WTC11 (cell line): ENCODE measurements at regions not wholly inside any gene's neighbourhood (a gene's known extent, or its start where the extent isn't known, plus 50 kb on each side); places are given as distances from the start of the nearest gene placed in this dataset.

Experiments used
- ATAC-seq: fragments of 200-7000 bp; cut with Tn5 transposase; 2 replicates; pipeline ENCODE4 v1.10.0; 2021; ENCODE audit warnings: mild to moderate bottlenecking, moderate library complexity
- CTCF ChIA-PET: fragments of 300-600 bp; sonication (Branson Sonifier 250); formaldehyde crosslinking; loops from one replicate; lab custom pipeline; 2021; ENCODE audit warnings: antibody characterized with exemption; lab: Charles Lee
- POLR2A ChIA-PET: fragments of 350-600 bp; sonication (Branson Sonifier 250); formaldehyde crosslinking; loops from one replicate; lab custom pipeline; 2021; ENCODE audit warnings: antibody characterized with exemption; lab: Charles Lee
- DNase-seq: peaks from one replicate; pipeline ENCODE4 v3.0.0; 2021; ENCODE audit warnings: low spot score
- H3K27ac Mint-ChIP-seq: 2 replicates; pipeline ENCODE4 v1.8.0; 2021; ENCODE audit warnings: mixed read lengths
- H3K27me3 Mint-ChIP-seq: 2 replicates; pipeline ENCODE4 v1.8.0; 2021; ENCODE audit warnings: low read depth, mild to moderate bottlenecking, moderate library complexity, mixed read lengths
- H3K36me3 Mint-ChIP-seq: 2 replicates; pipeline ENCODE4 v1.8.0; 2021; ENCODE audit warnings: mixed read lengths
- H3K4me1 Mint-ChIP-seq: 2 replicates; pipeline ENCODE4 v1.8.0; 2022; ENCODE audit warnings: mixed read lengths
- H3K4me3 Mint-ChIP-seq: 2 replicates; pipeline ENCODE4 v1.8.0; 2021; ENCODE audit warnings: mild to moderate bottlenecking, moderate library complexity, mixed read lengths
- H3K9me3 Mint-ChIP-seq: 2 replicates; pipeline ENCODE4 v1.8.0; 2021; ENCODE audit warnings: mixed read lengths
- AR ChIP-seq: fragments of 250-450 bp; sonication (Bioruptor Pico); IDR thresholded peaks from 2 replicates; pipeline ENCODE4 v1.9.0; 2021; ENCODE audit warnings: mild to moderate bottlenecking
- ATF2 ChIP-seq: sonication (generic); formaldehyde crosslinking; IDR thresholded peaks from 2 replicates; pipeline ENCODE4 v1.8.1; 2022; ENCODE audit warnings: low read depth, missing genetic modification reagents, borderline replicate concordance
- CTCF ChIP-seq: fragments of 200-600 bp; IDR thresholded peaks from 2 replicates; pipeline ENCODE4 v1.8.0; 2022; ENCODE audit warnings: antibody characterized with exemption
- E2F1 ChIP-seq: sonication (generic); formaldehyde crosslinking; IDR thresholded peaks from 2 replicates; pipeline ENCODE4 v1.8.0; 2022; ENCODE audit warnings: mild to moderate bottlenecking, missing genetic modification reagents
- ERG ChIP-seq: fragments of 250-450 bp; sonication (Bioruptor Pico); IDR thresholded peaks from 2 replicates; pipeline ENCODE4 v1.8.0; 2021; ENCODE audit warnings: mild to moderate bottlenecking
- NFYB ChIP-seq: sonication (generic); formaldehyde crosslinking; conservative IDR thresholded peaks from 2 replicates; pipeline ENCODE4 v1.8.0; 2022; ENCODE audit warnings: low read depth, missing genetic modification reagents
- NR2C2 ChIP-seq: sonication (generic); formaldehyde crosslinking; IDR thresholded peaks from 2 replicates; pipeline ENCODE4 v1.8.0; 2022; ENCODE audit warnings: mild to moderate bottlenecking, missing genetic modification reagents
- PRDM15 ChIP-seq: sonication (generic); formaldehyde crosslinking; IDR thresholded peaks from 2 replicates; pipeline ENCODE4 v1.8.0; 2022; ENCODE audit warnings: missing genetic modification reagents
- TCF7 ChIP-seq: sonication (generic); formaldehyde crosslinking; IDR thresholded peaks from 2 replicates; pipeline ENCODE4 v1.8.0; 2022; ENCODE audit warnings: mild to moderate bottlenecking, low read depth, missing genetic modification reagents, moderate library complexity
- ZNF232 ChIP-seq: sonication (generic); formaldehyde crosslinking; IDR thresholded peaks from 2 replicates; pipeline ENCODE4 v1.8.0; 2022; ENCODE audit warnings: mild to moderate bottlenecking, missing genetic modification reagents
- TF ChIP-seq, protein P1 (sequence below): sonication (generic); formaldehyde crosslinking; IDR thresholded peaks from 2 replicates; pipeline ENCODE4 v1.8.0; 2022; ENCODE audit warnings: mild to moderate bottlenecking, missing genetic modification reagents
- TF ChIP-seq, protein P2 (sequence below): sonication (generic); formaldehyde crosslinking; IDR thresholded peaks from 2 replicates; pipeline ENCODE4 v1.8.1; 2023; ENCODE audit warnings: mild to moderate bottlenecking, missing genetic modification reagents, borderline replicate concordance
- TF ChIP-seq, protein P3 (sequence below): sonication (generic); formaldehyde crosslinking; IDR thresholded peaks from 2 replicates; pipeline ENCODE4 v1.8.0; 2022; ENCODE audit warnings: mild to moderate bottlenecking, missing genetic modification reagents

DNA sequence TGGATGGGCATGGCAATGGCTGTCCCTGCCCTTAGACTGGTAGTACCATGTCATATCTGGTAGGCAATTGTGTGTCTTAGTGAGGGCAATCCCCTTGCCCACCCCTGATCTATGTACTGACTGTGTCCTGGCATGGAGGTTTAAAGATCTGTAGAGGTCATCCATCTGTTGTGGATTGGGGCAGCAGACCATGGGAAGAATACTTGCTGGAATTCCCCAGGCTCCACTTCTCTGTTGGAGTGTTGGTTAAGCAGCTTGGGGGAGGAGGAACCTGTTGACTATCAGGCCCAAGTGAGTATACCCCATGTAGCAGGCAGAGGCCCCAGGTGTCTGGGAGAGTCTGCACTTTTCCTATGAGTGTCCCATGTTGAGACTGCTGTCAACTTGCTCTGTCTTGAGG lies 246.7 kb upstream of the DIPK2B start:
- Mint-ChIP-seq H3K9me3 (no peaks in the 10 kb centered on the region), H3K27me3 (peaks cover 2% of the 10 kb centered on the region; the same call in 1 of the 2 replicates), H3K27ac (no peak overlapping the region), H3K4me1 (peaks cover 15% of the 10 kb centered on the region), H3K36me3 (no peaks in the 10 kb centered on the region), H3K4me3 (no peak overlapping the region)
- no peak for DNase-seq
- POLR2A ChIA-PET = no interaction called here
- CTCF ChIA-PET = no interaction called here
- ATAC-seq = no peak
- TF ChIP-seq NFYB = no peak
- TF ChIP-seq, protein P1, sequence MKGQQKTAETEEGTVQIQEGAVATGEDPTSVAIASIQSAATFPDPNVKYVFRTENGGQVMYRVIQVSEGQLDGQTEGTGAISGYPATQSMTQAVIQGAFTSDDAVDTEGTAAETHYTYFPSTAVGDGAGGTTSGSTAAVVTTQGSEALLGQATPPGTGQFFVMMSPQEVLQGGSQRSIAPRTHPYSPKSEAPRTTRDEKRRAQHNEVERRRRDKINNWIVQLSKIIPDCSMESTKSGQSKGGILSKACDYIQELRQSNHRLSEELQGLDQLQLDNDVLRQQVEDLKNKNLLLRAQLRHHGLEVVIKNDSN = no peak
- no peak for TF ChIP-seq ZNF232
- TF ChIP-seq ERG = no peak
- TF ChIP-seq E2F1 (CRISPR knock-in tag) = no peak
- no peak for TF ChIP-seq NR2C2 (CRISPR knock-in tag)
- TF ChIP-seq AR (CRISPR knock-in tag) = no peak
- TF ChIP-seq CTCF = no peak
- no peak for TF ChIP-seq ATF2 (CRISPR knock-in tag)
- TF ChIP-seq TCF7 (CRISPR knock-in tag) = no peak
- TF ChIP-seq, protein P2, sequence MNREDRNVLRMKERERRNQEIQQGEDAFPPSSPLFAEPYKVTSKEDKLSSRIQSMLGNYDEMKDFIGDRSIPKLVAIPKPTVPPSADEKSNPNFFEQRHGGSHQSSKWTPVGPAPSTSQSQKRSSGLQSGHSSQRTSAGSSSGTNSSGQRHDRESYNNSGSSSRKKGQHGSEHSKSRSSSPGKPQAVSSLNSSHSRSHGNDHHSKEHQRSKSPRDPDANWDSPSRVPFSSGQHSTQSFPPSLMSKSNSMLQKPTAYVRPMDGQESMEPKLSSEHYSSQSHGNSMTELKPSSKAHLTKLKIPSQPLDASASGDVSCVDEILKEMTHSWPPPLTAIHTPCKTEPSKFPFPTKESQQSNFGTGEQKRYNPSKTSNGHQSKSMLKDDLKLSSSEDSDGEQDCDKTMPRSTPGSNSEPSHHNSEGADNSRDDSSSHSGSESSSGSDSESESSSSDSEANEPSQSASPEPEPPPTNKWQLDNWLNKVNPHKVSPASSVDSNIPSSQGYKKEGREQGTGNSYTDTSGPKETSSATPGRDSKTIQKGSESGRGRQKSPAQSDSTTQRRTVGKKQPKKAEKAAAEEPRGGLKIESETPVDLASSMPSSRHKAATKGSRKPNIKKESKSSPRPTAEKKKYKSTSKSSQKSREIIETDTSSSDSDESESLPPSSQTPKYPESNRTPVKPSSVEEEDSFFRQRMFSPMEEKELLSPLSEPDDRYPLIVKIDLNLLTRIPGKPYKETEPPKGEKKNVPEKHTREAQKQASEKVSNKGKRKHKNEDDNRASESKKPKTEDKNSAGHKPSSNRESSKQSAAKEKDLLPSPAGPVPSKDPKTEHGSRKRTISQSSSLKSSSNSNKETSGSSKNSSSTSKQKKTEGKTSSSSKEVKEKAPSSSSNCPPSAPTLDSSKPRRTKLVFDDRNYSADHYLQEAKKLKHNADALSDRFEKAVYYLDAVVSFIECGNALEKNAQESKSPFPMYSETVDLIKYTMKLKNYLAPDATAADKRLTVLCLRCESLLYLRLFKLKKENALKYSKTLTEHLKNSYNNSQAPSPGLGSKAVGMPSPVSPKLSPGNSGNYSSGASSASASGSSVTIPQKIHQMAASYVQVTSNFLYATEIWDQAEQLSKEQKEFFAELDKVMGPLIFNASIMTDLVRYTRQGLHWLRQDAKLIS (CRISPR knock-in tag) = no peak
- TF ChIP-seq PRDM15 (CRISPR knock-in tag) = no peak
- TF ChIP-seq, protein P3, sequence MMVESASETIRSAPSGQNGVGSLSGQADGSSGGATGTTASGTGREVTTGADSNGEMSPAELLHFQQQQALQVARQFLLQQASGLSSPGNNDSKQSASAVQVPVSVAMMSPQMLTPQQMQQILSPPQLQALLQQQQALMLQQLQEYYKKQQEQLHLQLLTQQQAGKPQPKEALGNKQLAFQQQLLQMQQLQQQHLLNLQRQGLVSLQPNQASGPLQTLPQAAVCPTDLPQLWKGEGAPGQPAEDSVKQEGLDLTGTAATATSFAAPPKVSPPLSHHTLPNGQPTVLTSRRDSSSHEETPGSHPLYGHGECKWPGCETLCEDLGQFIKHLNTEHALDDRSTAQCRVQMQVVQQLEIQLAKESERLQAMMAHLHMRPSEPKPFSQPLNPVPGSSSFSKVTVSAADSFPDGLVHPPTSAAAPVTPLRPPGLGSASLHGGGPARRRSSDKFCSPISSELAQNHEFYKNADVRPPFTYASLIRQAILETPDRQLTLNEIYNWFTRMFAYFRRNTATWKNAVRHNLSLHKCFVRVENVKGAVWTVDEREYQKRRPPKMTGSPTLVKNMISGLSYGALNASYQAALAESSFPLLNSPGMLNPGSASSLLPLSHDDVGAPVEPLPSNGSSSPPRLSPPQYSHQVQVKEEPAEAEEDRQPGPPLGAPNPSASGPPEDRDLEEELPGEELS (CRISPR knock-in tag) = no peak
